ENCODE measurements at regions not wholly inside any gene's neighbourhood (a gene's known extent, or its start where the extent isn't known, plus 50 kb on each side); places are given as distances from the start of the nearest gene placed in this dataset.
A peak's percentile ranks its signal among the peaks of the same experiment; 100 is the strongest.
"Not testable (repeated sequence)": the region's sequence is repeated elsewhere in the genome, so short reads cannot be mapped to it uniquely, and the experiment has no call there.

- Histone ChIP-seq H3K27me3 (ENCODE audit: control insufficient read depth in 3 of 3, insufficient read depth in 3 of 3, low read length in 3 of 3) (peaks cover 0 to 7% (median 0%) of the 10 kb centered on the region in 3 donors), H3K36me3 (ENCODE audit: control insufficient read depth in 3 of 3, insufficient read depth in 2 of 3, low read depth in 1 of 3, low read length in 3 of 3) (no peaks in the 10 kb centered on the region), H3K4me1 (ENCODE audit: control insufficient read depth in 3 of 3, insufficient read depth in 2 of 3, low read depth in 1 of 3, low read length in 2 of 3) (no peaks in the 10 kb centered on the region), H3K4me3 (ENCODE audit: low read depth in 1 of 3, low read length in 3 of 3) (no peak overlapping the region), H3K27ac (ENCODE audit: low read depth in 1 of 3, low read length in 2 of 3) (no peak overlapping the region), H3K9me3 (ENCODE audit: control insufficient read depth in 2 of 2, insufficient read depth in 1 of 2, low read depth in 1 of 2, low read length in 1 of 2) (no peaks in the 10 kb centered on the region)
- WGBS, 3 donors = 80 to 87% (median 81%) methylated on average over 14 of the region's 14 CpGs
- DNase-seq = no peak
- FAIRE-seq = no peak
Measured at GRCh38 chr14:30272848-30273832, 285.8 kb upstream of the G2E3 start.

GRCh38 chr14:30275604-30276003, 283.4 kb upstream of the G2E3 start:
- H3K36me3 ChIP-seq (ENCODE audit: control insufficient read depth in 3 of 3, insufficient read depth in 2 of 3, low read depth in 1 of 3, low read length in 3 of 3) = no peaks in the 10 kb centered on the region
- H3K9me3 ChIP-seq (ENCODE audit: control insufficient read depth in 2 of 2, insufficient read depth in 1 of 2, low read depth in 1 of 2, low read length in 1 of 2) = no peaks in the 10 kb centered on the region
- no peaks in the 10 kb centered on the region for H3K27me3 ChIP-seq (ENCODE audit: control insufficient read depth in 3 of 3, insufficient read depth in 3 of 3, low read length in 3 of 3)
- WGBS, 3 donors = 88 to 96% (median 89%) methylated on average over 3 of the region's 3 CpGs
- H3K27ac ChIP-seq (ENCODE audit: low read depth in 1 of 3, low read length in 2 of 3) = no peak overlapping the region
- no peak for DNase-seq
- no peak for FAIRE-seq
- no peaks in the 10 kb centered on the region for H3K4me1 ChIP-seq (ENCODE audit: control insufficient read depth in 3 of 3, insufficient read depth in 2 of 3, low read depth in 1 of 3, low read length in 2 of 3)
- no peak overlapping the region for H3K4me3 ChIP-seq (ENCODE audit: low read depth in 1 of 3, low read length in 3 of 3)

GRCh38 chr14:30277268-30277667, 281.7 kb upstream of the G2E3 start:
- no peaks in the 10 kb centered on the region for H3K9me3 ChIP-seq (ENCODE audit: control insufficient read depth in 2 of 2, insufficient read depth in 1 of 2, low read depth in 1 of 2, low read length in 1 of 2)
- FAIRE-seq = no peak
- H3K4me1 ChIP-seq (ENCODE audit: control insufficient read depth in 3 of 3, insufficient read depth in 2 of 3, low read depth in 1 of 3, low read length in 2 of 3) = no peaks in the 10 kb centered on the region
- WGBS, 3 donors = 58 to 78% (median 69%) methylated on average over 2 of the region's 2 CpGs
- H3K36me3 ChIP-seq (ENCODE audit: control insufficient read depth in 3 of 3, insufficient read depth in 2 of 3, low read depth in 1 of 3, low read length in 3 of 3) = no peaks in the 10 kb centered on the region
- no peak overlapping the region for H3K27ac ChIP-seq (ENCODE audit: low read depth in 1 of 3, low read length in 2 of 3)
- no peak for DNase-seq
- H3K27me3 ChIP-seq (ENCODE audit: control insufficient read depth in 3 of 3, insufficient read depth in 3 of 3, low read length in 3 of 3) = no peaks in the 10 kb centered on the region
- H3K4me3 ChIP-seq (ENCODE audit: low read depth in 1 of 3, low read length in 3 of 3) = no peak overlapping the region

- H3K9me3 ChIP-seq (ENCODE audit: control insufficient read depth in 2 of 2, insufficient read depth in 1 of 2, low read depth in 1 of 2, low read length in 1 of 2); H3K4me3 ChIP-seq (ENCODE audit: low read depth in 1 of 3, low read length in 3 of 3); H3K36me3 ChIP-seq (ENCODE audit: control insufficient read depth in 3 of 3, insufficient read depth in 2 of 3, low read depth in 1 of 3, low read length in 3 of 3); FAIRE-seq; H3K4me1 ChIP-seq (ENCODE audit: control insufficient read depth in 3 of 3, insufficient read depth in 2 of 3, low read depth in 1 of 3, low read length in 2 of 3); H3K27ac ChIP-seq (ENCODE audit: low read depth in 1 of 3, low read length in 2 of 3); DNase-seq; H3K27me3 ChIP-seq (ENCODE audit: control insufficient read depth in 3 of 3, insufficient read depth in 3 of 3, low read length in 3 of 3): not testable (repeated sequence)
- 85 to 94% (median 91%) methylated on average over 2 of the region's 2 CpGs for WGBS, 3 donors
Measured at GRCh38 chr14:30278856-30279255, 280.1 kb upstream of the G2E3 start.

- WGBS, 3 donors = 47 to 49% (median 48%) methylated on average over 2 of the region's 2 CpGs
- no peaks in the 10 kb centered on the region for H3K4me1 ChIP-seq (ENCODE audit: control insufficient read depth in 3 of 3, insufficient read depth in 2 of 3, low read depth in 1 of 3, low read length in 2 of 3)
- FAIRE-seq = no peak
- DNase-seq = peak; percentile 23 to 48
- H3K4me3 ChIP-seq (ENCODE audit: low read depth in 1 of 3, low read length in 3 of 3) = no peak overlapping the region
- H3K36me3 ChIP-seq (ENCODE audit: control insufficient read depth in 3 of 3, insufficient read depth in 2 of 3, low read depth in 1 of 3, low read length in 3 of 3) = no peaks in the 10 kb centered on the region
- H3K27me3 ChIP-seq (ENCODE audit: control insufficient read depth in 3 of 3, insufficient read depth in 3 of 3, low read length in 3 of 3) = no peaks in the 10 kb centered on the region
- no peaks in the 10 kb centered on the region for H3K9me3 ChIP-seq (ENCODE audit: control insufficient read depth in 2 of 2, insufficient read depth in 1 of 2, low read depth in 1 of 2, low read length in 1 of 2)
- H3K27ac ChIP-seq (ENCODE audit: low read depth in 1 of 3, low read length in 2 of 3) = no peak overlapping the region
Measured at GRCh38 chr14:30283822-30284446, 275.0 kb upstream of the G2E3 start.

GRCh38 chr14:30284808-30285207, 274.1 kb upstream of the G2E3 start:
- no peak for FAIRE-seq
- 42 to 71% (median 54%) methylated on average over 4 of the region's 4 CpGs for WGBS, 3 donors
- no peaks in the 10 kb centered on the region for H3K36me3 ChIP-seq (ENCODE audit: control insufficient read depth in 3 of 3, insufficient read depth in 2 of 3, low read depth in 1 of 3, low read length in 3 of 3)

GRCh38 chr14:30287579-30288445, 271.1 kb upstream of the G2E3 start:
- DNase-seq = no peak
- Histone ChIP-seq H3K4me1 (ENCODE audit: control insufficient read depth in 3 of 3, insufficient read depth in 2 of 3, low read depth in 1 of 3, low read length in 2 of 3) (no peaks in the 10 kb centered on the region), H3K4me3 (ENCODE audit: low read depth in 1 of 3, low read length in 3 of 3) (no peak overlapping the region), H3K27me3 (ENCODE audit: control insufficient read depth in 3 of 3, insufficient read depth in 3 of 3, low read length in 3 of 3) (no peaks in the 10 kb centered on the region), H3K27ac (ENCODE audit: low read depth in 1 of 3, low read length in 2 of 3) (no peak overlapping the region), H3K9me3 (ENCODE audit: control insufficient read depth in 2 of 2, insufficient read depth in 1 of 2, low read depth in 1 of 2, low read length in 1 of 2) (no peaks in the 10 kb centered on the region), H3K36me3 (ENCODE audit: control insufficient read depth in 3 of 3, insufficient read depth in 2 of 3, low read depth in 1 of 3, low read length in 3 of 3) (no peaks in the 10 kb centered on the region)
- WGBS, 3 donors = 80 to 87% (median 86%) methylated on average over 7 of the region's 7 CpGs
- FAIRE-seq = no peak

More at GRCh38 chr14:30284808-30285207, 274.1 kb upstream of the G2E3 start:
- H3K27ac ChIP-seq (ENCODE audit: low read depth in 1 of 3, low read length in 2 of 3) = no peak overlapping the region
- H3K9me3 ChIP-seq (ENCODE audit: control insufficient read depth in 2 of 2, insufficient read depth in 1 of 2, low read depth in 1 of 2, low read length in 1 of 2) = no peaks in the 10 kb centered on the region
- no peaks in the 10 kb centered on the region for H3K4me1 ChIP-seq (ENCODE audit: control insufficient read depth in 3 of 3, insufficient read depth in 2 of 3, low read depth in 1 of 3, low read length in 2 of 3)
- H3K27me3 ChIP-seq (ENCODE audit: control insufficient read depth in 3 of 3, insufficient read depth in 3 of 3, low read length in 3 of 3) = no peaks in the 10 kb centered on the region
- H3K4me3 ChIP-seq (ENCODE audit: low read depth in 1 of 3, low read length in 3 of 3) = no peak overlapping the region
- no peak for DNase-seq

GRCh38 chr14:30290001-30290400, 269.0 kb upstream of the G2E3 start:
- WGBS, 3 donors = 63 to 82% (median 75%) methylated on average over 3 of the region's 3 CpGs

More at GRCh38 chr14:30290001-30290400, 269.0 kb upstream of the G2E3 start:
- no peaks in the 10 kb centered on the region for H3K27me3 ChIP-seq (ENCODE audit: control insufficient read depth in 3 of 3, insufficient read depth in 3 of 3, low read length in 3 of 3)
- H3K9me3 ChIP-seq (ENCODE audit: control insufficient read depth in 2 of 2, insufficient read depth in 1 of 2, low read depth in 1 of 2, low read length in 1 of 2) = no peaks in the 10 kb centered on the region
- FAIRE-seq (no peak), DNase-seq (no peak)
- H3K4me3 ChIP-seq (ENCODE audit: low read depth in 1 of 3, low read length in 3 of 3) = no peak overlapping the region
- H3K4me1 ChIP-seq (ENCODE audit: control insufficient read depth in 3 of 3, insufficient read depth in 2 of 3, low read depth in 1 of 3, low read length in 2 of 3) = no peaks in the 10 kb centered on the region
- no peaks in the 10 kb centered on the region for H3K36me3 ChIP-seq (ENCODE audit: control insufficient read depth in 3 of 3, insufficient read depth in 2 of 3, low read depth in 1 of 3, low read length in 3 of 3)
- no peak overlapping the region for H3K27ac ChIP-seq (ENCODE audit: low read depth in 1 of 3, low read length in 2 of 3)
